HG03571 (cell line): ENCODE measurements at regions not wholly inside any gene's neighbourhood (a gene's known extent, or its start where the extent isn't known, plus 50 kb on each side); places are given as distances from the start of the nearest gene placed in this dataset.
"Not testable (repeated sequence)": the region's sequence is repeated elsewhere in the genome, so short reads cannot be mapped to it uniquely, and the experiment has no call there.

Source experiments
- ATAC-seq: cut with Tn5 transposase; IDR thresholded peaks from one replicate; pipeline ENCODE4 v1.9.1; 2021; ENCODE audit not compliant: unreplicated experiment

- ATAC-seq: no peak
Measured at GRCh38 chr12:74334780-74335179, 202.9 kb upstream of the ATXN7L3B start.

GRCh38 chr12:74337951-74338350 is 199.7 kb upstream of the ATXN7L3B start:
- ATAC-seq: no peak

DNA sequence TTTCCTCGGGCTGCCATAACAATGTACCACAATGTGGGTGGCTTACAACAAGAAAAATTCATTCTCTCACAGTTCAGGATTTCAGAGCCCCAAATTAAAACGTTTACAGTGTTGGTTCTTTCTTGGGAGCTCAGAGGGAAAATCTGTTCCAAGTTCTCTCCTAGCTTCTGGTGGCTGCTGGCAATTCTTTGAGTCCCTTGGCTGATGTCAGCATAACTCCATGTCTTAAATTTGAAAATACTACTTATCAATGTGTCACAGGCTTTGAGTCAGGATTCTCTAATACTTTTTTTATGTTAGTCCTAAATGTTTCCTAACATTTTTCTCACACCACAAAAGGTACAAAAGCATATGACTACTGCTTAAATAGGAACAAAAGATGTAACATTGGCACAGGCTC is 198.4 kb upstream of the ATXN7L3B start:
- no peak for ATAC-seq

DNA sequence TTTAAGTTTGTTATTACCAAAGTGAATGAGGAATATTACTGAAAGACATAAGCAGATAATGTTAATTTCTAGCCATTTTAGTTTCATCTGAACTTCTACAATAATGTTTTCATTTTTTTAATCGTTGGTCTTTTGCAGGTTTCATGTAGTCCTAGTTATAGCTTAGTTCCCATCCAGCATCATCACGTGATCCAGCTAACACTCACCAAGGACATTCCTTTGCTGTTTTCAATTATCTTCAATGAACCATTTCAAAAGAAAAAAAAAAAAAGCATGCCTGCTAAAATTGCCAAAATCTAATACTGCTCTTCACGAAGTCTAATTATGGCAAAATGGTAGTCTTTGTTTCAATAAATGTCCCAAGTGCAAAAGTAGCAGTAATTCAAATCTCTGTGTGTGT is 187.7 kb upstream of the ATXN7L3B start:
- ATAC-seq: no peak

GRCh38 chr12:74365178-74365964 is 172.3 kb upstream of the ATXN7L3B start:
- ATAC-seq: no peak

- no peak for ATAC-seq
Measured at GRCh38 chr12:74370608-74371216, 166.9 kb upstream of the ATXN7L3B start.

GRCh38 chr12:74379114-74379513 is 158.5 kb upstream of the ATXN7L3B start:
- no peak for ATAC-seq

GRCh38 chr12:74381958-74382357 is 155.7 kb upstream of the ATXN7L3B start:
- ATAC-seq: no peak

DNA sequence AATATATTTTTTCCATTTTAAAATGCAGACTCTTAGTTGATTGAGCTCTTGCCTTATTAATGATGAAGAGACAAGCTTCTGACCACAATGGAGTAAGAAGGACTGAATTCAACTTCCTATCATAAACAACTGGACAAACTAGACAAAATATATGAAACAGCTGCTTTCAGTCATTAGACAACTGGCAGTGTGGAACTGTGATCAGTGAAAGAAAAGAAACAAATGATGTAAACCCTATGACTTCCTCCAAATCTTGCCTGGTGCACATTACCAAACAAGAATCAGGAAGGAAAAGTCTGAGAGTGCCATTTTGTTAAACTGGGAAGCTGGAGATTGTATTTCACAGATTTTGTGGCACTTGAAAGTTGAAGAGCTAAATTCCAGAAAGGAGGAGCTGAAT is 154.7 kb upstream of the ATXN7L3B start:
- no peak for ATAC-seq

DNA sequence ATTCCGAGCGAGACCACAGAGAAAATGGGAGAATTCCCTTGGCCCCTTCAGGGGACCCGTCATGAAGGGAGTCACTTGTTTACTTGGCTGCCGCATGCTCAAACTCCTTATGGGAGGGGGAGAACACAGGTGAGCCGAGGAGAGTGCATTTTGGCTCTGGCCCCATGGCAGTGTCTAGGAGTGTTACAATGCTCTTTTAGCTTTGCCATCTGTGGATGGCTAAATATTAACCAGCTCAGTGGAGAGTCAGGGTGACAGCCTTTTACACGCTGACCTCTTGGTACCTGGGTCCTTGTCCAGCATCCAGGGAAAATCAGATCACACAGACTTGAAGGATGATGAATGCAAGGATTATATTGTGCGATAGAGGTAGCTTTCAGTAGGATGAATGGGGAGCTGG is 146.4 kb upstream of the ATXN7L3B start:
- no peak for ATAC-seq

- ATAC-seq: no peak
Measured at GRCh38 chr12:74393272-74393671, 144.4 kb upstream of the ATXN7L3B start.

GRCh38 chr12:74394647-74395046 is 143.0 kb upstream of the ATXN7L3B start:
- no peak for ATAC-seq

DNA sequence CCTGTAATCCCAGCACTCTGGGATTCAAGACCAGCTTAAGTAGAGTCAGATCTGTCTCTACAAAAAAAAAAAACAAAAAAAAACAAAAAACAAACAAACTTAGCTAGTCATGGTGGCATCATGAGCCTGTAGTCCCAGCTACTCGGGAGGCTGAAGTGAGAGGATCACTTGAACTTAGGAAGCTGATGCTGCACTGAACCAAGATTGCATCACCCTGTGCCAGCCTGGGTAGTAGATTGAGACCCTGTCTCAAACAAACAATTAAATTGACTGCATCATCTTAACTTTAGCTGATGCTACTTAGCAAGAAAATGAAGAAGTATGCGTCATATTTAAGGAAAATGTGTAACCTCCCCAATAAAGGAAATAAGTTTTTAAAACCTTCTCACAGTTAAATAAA is 136.6 kb upstream of the ATXN7L3B start:
- ATAC-seq: no peak

DNA sequence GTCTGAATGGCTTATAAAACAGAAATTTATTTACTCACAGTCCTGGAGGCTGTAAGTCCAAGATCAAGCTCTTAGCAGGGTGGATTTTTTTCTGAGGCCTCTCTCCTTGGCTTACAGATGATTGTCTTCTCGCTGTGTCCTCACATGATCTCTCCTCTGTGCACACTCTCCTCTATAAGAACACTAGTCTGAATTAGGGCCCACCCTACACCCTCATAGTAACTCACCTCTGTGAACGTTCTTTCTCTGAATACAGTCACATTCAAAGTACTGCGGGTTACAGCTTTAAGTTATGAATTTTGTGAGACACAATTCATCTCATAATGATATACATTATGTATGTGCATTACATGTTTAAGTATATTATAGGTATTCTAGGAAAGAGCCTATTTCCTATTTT is 135.7 kb upstream of the ATXN7L3B start:
- ATAC-seq: no peak

- not testable (repeated sequence) for ATAC-seq
Measured at GRCh38 chr12:74403221-74403470, 134.5 kb upstream of the ATXN7L3B start.

- ATAC-seq: no peak
Measured at GRCh38 chr12:74408601-74409166, 129.0 kb upstream of the ATXN7L3B start.

- ATAC-seq: no peak
Measured at GRCh38 chr12:74412606-74413230, 124.9 kb upstream of the ATXN7L3B start.

DNA sequence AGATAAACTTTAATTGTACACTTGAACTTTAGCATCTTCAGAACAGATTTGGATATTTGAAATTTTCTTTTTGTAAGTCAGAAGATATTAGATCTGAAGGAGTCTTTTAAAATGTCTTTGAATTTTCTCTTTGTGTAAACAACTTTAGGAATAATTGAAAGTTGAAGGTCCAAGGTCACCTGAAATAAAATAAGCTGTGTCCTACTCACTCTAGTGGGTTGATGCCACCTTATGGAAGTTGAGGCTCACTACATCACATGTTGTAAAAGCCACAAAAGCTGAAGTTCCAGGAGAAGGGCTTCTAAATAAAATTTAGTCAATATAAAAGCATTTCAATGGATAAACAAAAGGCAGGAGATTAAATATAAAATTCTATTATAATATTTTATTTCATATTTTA is 122.0 kb upstream of the ATXN7L3B start:
- ATAC-seq: peak; percentile 68

GRCh38 chr12:74418573-74418972 is 119.1 kb upstream of the ATXN7L3B start:
- no peak for ATAC-seq

GRCh38 chr12:74424778-74425177 is 112.9 kb upstream of the ATXN7L3B start:
- ATAC-seq: no peak

DNA sequence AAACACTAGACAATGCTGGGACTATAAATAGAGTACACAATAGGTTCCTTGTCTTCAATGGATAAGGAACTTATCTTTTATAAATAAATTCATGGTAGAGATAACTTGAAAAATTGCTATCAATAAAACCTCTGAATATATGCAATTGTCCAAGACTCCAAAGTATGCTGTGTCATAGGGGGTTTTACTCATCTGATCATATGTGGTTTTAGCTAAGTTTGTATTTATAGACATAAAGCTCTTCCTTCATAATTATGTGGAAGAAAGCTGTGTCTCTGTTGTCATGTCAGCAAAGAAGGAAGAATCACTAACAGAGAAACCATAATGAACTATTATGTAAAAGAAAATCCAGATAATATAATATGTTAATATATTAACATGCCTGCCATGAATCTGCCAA is 111.5 kb upstream of the ATXN7L3B start:
- no peak for ATAC-seq

DNA sequence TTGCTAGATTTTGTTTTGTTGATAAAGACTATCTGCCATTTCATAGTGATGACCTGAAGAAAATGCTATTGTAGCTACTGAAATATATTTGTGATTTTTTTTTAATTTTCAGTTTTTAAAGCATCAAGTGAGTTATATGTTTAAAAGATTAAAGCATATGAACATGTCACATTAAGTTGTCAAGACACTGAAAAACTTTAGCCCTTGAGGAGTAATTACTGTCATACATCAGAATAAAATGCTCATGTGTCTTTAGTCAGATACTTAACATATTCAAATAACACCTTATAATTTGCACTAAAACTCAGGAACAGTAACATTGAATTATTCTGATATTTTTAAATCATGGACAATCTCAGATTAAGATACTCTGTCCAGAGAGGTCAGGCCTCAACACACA is 108.1 kb upstream of the ATXN7L3B start:
- ATAC-seq: no peak
